PFSK-1 (cell line): ENCODE measurements at regions not wholly inside any gene's neighbourhood (a gene's known extent, or its start where the extent isn't known, plus 50 kb on each side); places are given as distances from the start of the nearest gene placed in this dataset.

Source experiments
- FOXP2 ChIP-seq: optimal IDR thresholded peaks from 2 replicates; pipeline ENCODE3; 2011; ENCODE audit warnings: borderline replicate concordance, control low read depth, inconsistent platforms; ENCODE audit not compliant: insufficient read depth; ENCODE audit errors: extremely low read length, extremely low read depth
- POLR2AphosphoS5 ChIP-seq: IDR thresholded peaks from 2 replicates; pipeline ENCODE4 v1.6.1; 2012; ENCODE audit warnings: low read depth, mild to moderate bottlenecking, control low read depth, low read length, moderate library complexity
- REST ChIP-seq, 2 experiments: IDR thresholded peaks; 2 replicates each; pipeline versions ENCODE4 v1.6.1 to v1.8.0; 2011 to 2012; ENCODE audit warnings: low read depth in 2 of 2, low read length in 2 of 2, control low read depth in 1 of 2, inconsistent platforms in 1 of 2, mild to moderate bottlenecking in 1 of 2, moderate library complexity in 1 of 2; ENCODE audit not compliant: insufficient read depth in 1 of 2
- SIN3A ChIP-seq: IDR thresholded peaks from 2 replicates; pipeline ENCODE4 v1.6.1; 2012; ENCODE audit warnings: mild to moderate bottlenecking, low read length, moderate library complexity, borderline replicate concordance; ENCODE audit not compliant: insufficient read depth
- TAF1 ChIP-seq: IDR thresholded peaks from 2 replicates; pipeline ENCODE4 v1.6.1; 2012; ENCODE audit warnings: low read length, control low read depth, borderline replicate concordance; ENCODE audit not compliant: insufficient read depth

GRCh38 chr6:145141572-145141971 is 593.7 kb downstream of the EPM2A start:
- TF ChIP-seq FOXP2 = no peak
- TF ChIP-seq POLR2AphosphoS5 = no peak
- TF ChIP-seq REST (IDR thresholded peaks at IDR 0.05; ENCODE audit: insufficient read depth in 1 of 2, low read depth in 2 of 2, low read length in 2 of 2) = no peak
- TF ChIP-seq SIN3A = no peak

DNA sequence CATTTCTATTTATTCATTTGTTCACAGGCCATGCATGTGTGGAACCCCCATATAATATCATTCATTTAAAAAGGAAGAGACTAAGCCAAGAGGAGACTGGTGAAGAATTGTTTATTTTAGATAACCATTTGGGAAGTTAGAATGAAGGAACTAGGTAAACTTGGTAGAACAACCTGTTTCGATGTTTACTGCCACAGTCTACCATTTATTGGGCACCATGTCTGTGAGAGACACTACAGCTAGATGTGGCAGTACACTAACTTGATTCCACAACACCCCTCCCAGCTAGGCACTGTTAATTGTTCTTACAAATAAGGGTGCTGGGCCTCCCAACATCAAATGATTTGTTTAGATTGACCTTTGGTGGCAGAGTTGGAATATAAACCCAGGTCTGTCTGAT is 592.4 kb downstream of the EPM2A start:
- TF ChIP-seq SIN3A (no peak), FOXP2 (no peak), POLR2AphosphoS5 (no peak), TAF1 (no peak), REST (IDR thresholded peaks at IDR 0.05; ENCODE audit: insufficient read depth in 1 of 2, low read depth in 2 of 2, low read length in 2 of 2) (no peak)

DNA sequence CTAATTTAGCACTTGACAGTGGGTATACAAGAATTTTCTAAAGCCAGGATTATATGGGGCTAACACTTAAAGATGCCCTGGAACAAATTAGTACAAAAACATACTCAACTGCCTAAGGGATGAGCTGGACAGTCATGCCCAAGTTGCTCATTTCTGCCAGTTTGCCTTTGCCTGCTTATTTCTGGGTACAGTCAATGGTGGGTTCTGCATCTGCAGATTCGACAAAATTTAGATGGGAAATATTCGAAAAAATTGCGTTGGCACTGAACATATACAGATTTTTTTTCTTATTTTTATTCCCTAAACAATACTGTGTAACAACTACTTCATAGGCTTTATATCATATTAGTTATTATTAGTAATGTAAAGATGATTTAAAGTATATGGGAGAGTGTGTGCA is 591.9 kb downstream of the EPM2A start:
- TF ChIP-seq SIN3A = no peak
- no peak for TF ChIP-seq REST (IDR thresholded peaks at IDR 0.05; ENCODE audit: insufficient read depth in 1 of 2, low read depth in 2 of 2, low read length in 2 of 2)
- no peak for TF ChIP-seq TAF1
- no peak for TF ChIP-seq POLR2AphosphoS5
- TF ChIP-seq FOXP2 = no peak

DNA sequence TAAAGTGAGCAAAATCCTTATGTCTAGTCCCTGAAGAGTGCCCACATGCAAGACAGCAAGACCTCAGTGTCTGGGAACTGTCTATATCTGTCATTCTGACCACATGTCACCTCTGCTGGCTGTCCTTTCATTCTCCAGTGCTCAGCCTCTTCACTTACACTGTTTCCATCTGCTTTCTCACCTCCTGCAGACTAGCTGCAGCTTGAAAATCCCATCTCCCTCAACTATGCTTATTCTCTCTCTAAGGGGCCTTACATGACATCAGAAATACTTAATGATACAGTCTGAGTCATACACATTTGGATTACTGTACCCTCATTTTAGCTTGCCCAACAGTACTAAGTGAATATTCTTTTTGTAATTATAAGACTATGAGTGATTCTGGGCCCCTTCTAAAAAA is 587.8 kb downstream of the EPM2A start:
- TF ChIP-seq TAF1 = no peak
- no peak for TF ChIP-seq FOXP2
- TF ChIP-seq SIN3A = no peak
- TF ChIP-seq REST (IDR thresholded peaks at IDR 0.05; ENCODE audit: insufficient read depth in 1 of 2, low read depth in 2 of 2, low read length in 2 of 2) = no peak
- no peak for TF ChIP-seq POLR2AphosphoS5

DNA sequence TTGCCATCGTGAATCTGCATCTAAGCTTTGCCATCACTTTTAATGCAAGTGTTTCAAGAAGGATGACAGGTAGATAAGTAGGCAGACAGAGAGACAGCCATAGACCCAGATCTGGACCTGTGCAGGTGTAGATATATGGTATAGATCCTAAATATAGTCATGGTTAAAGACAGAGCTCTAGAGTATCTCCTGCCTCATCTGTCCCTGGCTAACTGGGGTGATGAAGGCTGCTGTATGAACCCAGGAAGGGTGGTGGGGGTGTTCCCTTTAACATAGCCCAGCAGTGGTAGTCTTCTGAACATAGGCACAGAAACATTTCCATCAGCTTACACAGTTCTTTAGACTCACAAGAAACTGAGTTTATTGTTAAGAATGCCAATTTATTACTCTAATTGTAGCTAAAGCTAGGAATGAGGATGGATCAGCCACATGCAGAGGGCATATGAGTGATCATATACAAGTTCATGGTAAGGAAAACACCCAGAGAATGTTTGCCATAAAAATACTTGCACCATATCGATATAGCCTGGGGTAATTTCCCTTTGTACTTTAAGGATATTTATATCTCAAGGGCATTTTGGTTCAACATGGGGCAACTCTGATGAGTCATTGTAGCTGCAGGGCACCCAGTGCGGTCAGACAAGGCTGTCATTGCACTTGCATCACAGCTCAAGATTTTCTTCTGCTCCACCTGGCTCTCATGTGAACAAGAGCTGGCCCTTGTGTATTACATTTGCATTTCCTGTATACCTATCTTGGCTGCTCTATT is 587.2 kb downstream of the EPM2A start:
- TF ChIP-seq POLR2AphosphoS5 (no peak), TAF1 (no peak), SIN3A (no peak), REST (IDR thresholded peaks at IDR 0.05; ENCODE audit: insufficient read depth in 1 of 2, low read depth in 2 of 2, low read length in 2 of 2) (no peak), FOXP2 (no peak)
